K562 (cell line): ENCODE measurements at regions not wholly inside any gene's neighbourhood (a gene's known extent, or its start where the extent isn't known, plus 50 kb on each side); places are given as distances from the start of the nearest gene placed in this dataset.

Experiments
- AFF4 ChIP-seq: sonication (generic); formaldehyde crosslinking; IDR thresholded peaks from 2 replicates; pipeline ENCODE4 v1.8.0; 2023; ENCODE audit warnings: mild to moderate bottlenecking, missing genetic modification reagents
- ARID2 ChIP-seq: fragments of 450-650 bp; IDR thresholded peaks from 2 replicates; pipeline ENCODE4 v1.6.1; 2017; ENCODE audit warnings: antibody characterized with exemption, mild to moderate bottlenecking
- DEAF1 ChIP-seq: fragments of 450-650 bp; formaldehyde crosslinking; IDR thresholded peaks from 2 replicates; pipeline ENCODE4 v1.4.0; 2020; ENCODE audit warnings: mild to moderate bottlenecking, moderate library complexity
- DPF2 ChIP-seq: fragments of 450-650 bp; IDR thresholded peaks from 2 replicates; pipeline ENCODE4 v1.6.1; 2016
- ELF1 ChIP-seq: fragments of 200-800 bp; sonication (Bioruptor generic); IDR thresholded peaks from 2 replicates; pipeline ENCODE4 v1.6.1; 2016; ENCODE audit warnings: missing genetic modification characterization, missing compliant biosample characterization
- HDAC3 ChIP-seq: fragments of 450-650 bp; IDR thresholded peaks from 2 replicates; pipeline ENCODE4 v1.6.1; 2018; ENCODE audit warnings: borderline replicate concordance, mild to moderate bottlenecking, moderate library complexity; ENCODE audit not compliant: partially characterized antibody
- HOMEZ ChIP-seq: fragments of 250-450 bp; sonication (Bioruptor Pico); IDR thresholded peaks from 2 replicates; pipeline ENCODE4 v1.4.0; 2020; ENCODE audit warnings: mild to moderate bottlenecking, moderate library complexity
- IRF2 ChIP-seq: sonication (generic); formaldehyde crosslinking; IDR thresholded peaks from 2 replicates; pipeline ENCODE4 v1.8.1; 2022; ENCODE audit warnings: mild to moderate bottlenecking, missing genetic modification reagents
- MBD2 ChIP-seq: sonication (generic); IDR thresholded peaks from 2 replicates; pipeline ENCODE4 v1.6.1; 2016; ENCODE audit warnings: low read depth, borderline replicate concordance
- NR2C1 ChIP-seq, 2 experiments: fragments of 450-650 bp; IDR thresholded peaks; 2 replicates each; pipeline ENCODE4 v1.6.1; 2017; ENCODE audit warnings: mild to moderate bottlenecking in 2 of 2, antibody characterized with exemption in 1 of 2, inconsistent platforms in 1 of 2, missing compliant biosample characterization in 1 of 2, missing genetic modification characterization in 1 of 2
- PPARD ChIP-seq: fragments of 250-450 bp; sonication (Bioruptor Pico); IDR thresholded peaks from 2 replicates; pipeline ENCODE4 v1.8.0; 2022; ENCODE audit warnings: inconsistent platforms, mild to moderate bottlenecking, moderate library complexity
- SMARCA4 ChIP-seq: fragments of 450-650 bp; IDR thresholded peaks from 2 replicates; pipeline ENCODE4 v1.6.1; 2016
- SRSF1 ChIP-seq: fragments of 200-400 bp; formaldehyde crosslinking; IDR thresholded peaks from 2 replicates; pipeline ENCODE4 v1.6.1; 2017; ENCODE audit warnings: mild to moderate bottlenecking, low read depth, low read length, moderate library complexity
- TEAD1 ChIP-seq, 2 experiments: fragments of 450-650 bp in 1 of 2; sonication (generic) in 1 of 2; formaldehyde crosslinking; IDR thresholded peaks; 2 replicates each; pipeline versions ENCODE4 v1.4.0 to v1.8.0; 2020 to 2022; ENCODE audit warnings: mild to moderate bottlenecking in 2 of 2, missing genetic modification reagents in 1 of 2
- ZBTB7A ChIP-seq: IDR thresholded peaks from 2 replicates; pipeline ENCODE4 v1.6.1; 2011; ENCODE audit warnings: low read depth, mild to moderate bottlenecking, low read length, moderate library complexity, borderline replicate concordance; ENCODE audit not compliant: control insufficient read depth
- ZNF384 ChIP-seq: IDR thresholded peaks from 2 replicates; pipeline ENCODE4 v1.6.1; 2012; ENCODE audit warnings: low read depth, low read length, improper control_type of control experiment
- ZNF395 ChIP-seq: fragments of 200-800 bp; sonication (Bioruptor generic); IDR thresholded peaks from 2 replicates; pipeline ENCODE4 v1.6.1; 2017; ENCODE audit warnings: missing genetic modification characterization, missing compliant biosample characterization

GRCh38 chrX:71000139-71000538 lies 68.0 kb downstream of the SNX12 start (continued):
- TF ChIP-seq NR2C1 (IDR thresholded peaks at IDR 0.05), result no peak
- TF ChIP-seq NR2C1 (tag; IDR thresholded peaks at IDR 0.05), result no peak
- TF ChIP-seq HDAC3, result peak; percentile 46
- TF ChIP-seq TEAD1 (CRISPR knock-in tag; IDR thresholded peaks at IDR 0.05), result no peak
- TF ChIP-seq ARID2, result no peak
- TF ChIP-seq SMARCA4, result peak; percentile 87
- TF ChIP-seq ZNF395 (CRISPR knock-in tag), result no peak
- no peak for TF ChIP-seq ZBTB7A
- TF ChIP-seq AFF4 (CRISPR knock-in tag), result no peak
- TF ChIP-seq ELF1, result no peak
- no peak for TF ChIP-seq DEAF1
- TF ChIP-seq HOMEZ (CRISPR knock-in tag), result no peak
- TF ChIP-seq ZNF384, result peak; percentile 69
- TF ChIP-seq IRF2 (CRISPR knock-in tag), result no peak
- no peak for TF ChIP-seq SRSF1
- no peak for TF ChIP-seq PPARD
- TF ChIP-seq DPF2, result peak; percentile 74
- TF ChIP-seq MBD2, result no peak
